Activated CD4-positive, alpha-beta T cell treated with anti-CD3 and anti-CD28 coated beads for 4 hours (primary cell): ENCODE measurements at regions not wholly inside any gene's neighbourhood (a gene's known extent, or its start where the extent isn't known, plus 50 kb on each side); places are given as distances from the start of the nearest gene placed in this dataset.

Source experiments
- DNase-seq, 2 donors: peaks; one replicate each; pipeline ENCODE4 v3.0.0-alpha.2; 2020

- no peak for DNase-seq
Measured at GRCh38 chr12:69097619-69098368, 141.6 kb upstream of the CPSF6 start.

DNA sequence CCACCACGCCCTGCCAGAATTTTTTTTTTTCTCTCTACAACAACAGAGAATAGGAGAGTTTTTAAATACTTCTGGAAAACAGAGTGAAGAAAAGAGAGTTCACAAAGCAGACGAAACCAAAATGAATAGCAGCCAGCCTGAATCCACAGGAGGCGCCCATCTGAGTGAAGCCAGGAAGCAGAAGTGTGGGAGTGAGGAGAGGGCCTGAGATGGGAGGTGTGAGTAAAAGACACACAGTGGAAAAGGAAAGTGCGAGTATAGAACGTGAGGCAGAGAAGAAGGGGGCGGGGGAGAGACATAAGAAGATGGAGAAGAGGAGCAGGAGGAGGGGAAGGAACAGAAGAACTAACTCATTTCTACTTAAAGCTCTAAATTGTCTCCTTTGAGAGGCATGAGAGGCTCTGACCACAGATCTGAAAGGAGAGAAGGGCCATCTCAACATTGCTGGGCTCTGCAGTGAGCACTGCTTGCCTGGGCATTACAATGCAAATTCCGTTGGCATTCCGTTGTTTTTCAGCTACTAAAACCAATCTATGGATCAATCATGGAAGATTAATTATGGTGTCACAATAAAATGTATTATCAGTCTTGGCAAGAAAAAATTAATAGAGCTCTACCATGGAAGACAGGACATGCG, 140.1 kb upstream of the CPSF6 start:
- no peak for DNase-seq

DNA sequence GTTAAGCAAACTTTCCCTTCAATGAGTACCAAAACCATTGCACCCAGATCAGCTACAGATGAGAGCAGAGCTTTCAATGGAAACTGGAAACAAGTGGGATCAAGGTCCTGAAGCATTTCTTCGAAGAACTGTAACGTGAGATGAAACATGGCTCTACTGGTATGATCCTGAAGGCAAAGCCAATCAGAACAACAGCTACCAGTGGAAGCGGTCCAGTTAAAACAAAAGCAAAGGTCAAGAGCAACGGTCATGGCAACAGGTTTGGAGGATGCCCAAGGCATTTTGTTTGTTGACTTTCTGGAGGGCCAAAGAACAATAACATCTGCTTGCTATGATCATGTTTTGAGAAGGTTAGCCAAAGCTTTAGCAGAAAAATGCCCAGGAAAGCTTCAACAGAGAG, 137.9 kb upstream of the CPSF6 start:
- no peak for DNase-seq

DNA sequence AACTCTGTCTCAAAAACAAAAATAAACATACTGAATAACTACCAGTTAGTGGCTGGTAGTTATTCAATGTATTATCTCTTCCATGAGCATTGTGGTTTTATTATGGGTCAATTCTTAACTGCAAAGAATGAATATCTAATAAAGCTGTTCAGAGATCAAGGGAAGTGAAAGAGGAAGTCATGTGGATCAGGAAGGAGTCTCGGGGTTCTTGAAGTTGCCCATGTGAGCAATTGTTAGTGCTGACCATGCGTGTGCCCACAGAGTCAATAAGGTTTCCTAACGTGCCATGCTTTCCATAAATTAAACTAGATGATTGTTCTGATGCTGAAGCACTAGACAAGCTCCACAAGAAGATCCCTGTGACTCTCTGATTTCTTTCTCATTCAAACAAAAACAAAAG, 136.5 kb upstream of the CPSF6 start:
- no peak for DNase-seq

DNA sequence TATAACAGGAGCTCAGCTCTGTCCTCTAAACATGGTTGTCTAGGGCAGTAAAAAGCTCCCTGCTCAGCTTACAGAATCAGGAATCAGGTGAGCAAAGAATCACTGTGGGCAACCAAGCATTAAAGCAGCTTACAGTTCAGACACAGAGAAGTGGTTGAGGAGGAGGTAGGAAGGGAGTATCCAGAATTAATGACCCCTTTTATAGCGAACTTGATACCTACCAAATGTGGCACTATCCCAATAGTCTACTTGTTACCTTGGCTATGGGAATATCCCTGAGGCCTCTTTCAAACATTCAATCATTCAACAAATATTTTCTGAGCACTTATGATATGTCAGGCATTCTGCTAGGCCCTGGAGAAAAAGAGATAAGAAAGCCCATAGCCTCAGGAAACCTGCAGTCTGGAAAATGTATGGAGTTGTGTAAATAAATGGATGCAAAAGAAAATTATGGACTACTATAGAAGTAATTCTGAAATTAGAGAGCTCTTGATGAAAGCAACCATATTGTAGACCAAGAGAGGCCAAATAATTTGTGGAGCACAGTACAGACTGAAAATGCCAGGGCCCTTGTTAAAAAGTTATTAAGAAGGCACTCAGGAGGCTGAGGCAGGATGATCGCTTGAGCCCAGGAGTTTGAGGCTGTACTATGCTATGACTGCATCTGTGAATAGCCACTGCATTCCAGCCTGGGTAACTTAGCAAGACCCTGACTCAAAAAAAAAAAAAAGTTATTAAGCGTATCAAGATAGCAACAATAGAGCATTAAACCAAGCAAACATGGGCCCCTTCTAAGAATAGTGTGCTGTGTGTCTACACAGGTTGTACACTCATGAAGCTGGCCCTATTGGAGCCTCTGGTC, 134.0 kb upstream of the CPSF6 start:
- DNase-seq: no peak

DNA sequence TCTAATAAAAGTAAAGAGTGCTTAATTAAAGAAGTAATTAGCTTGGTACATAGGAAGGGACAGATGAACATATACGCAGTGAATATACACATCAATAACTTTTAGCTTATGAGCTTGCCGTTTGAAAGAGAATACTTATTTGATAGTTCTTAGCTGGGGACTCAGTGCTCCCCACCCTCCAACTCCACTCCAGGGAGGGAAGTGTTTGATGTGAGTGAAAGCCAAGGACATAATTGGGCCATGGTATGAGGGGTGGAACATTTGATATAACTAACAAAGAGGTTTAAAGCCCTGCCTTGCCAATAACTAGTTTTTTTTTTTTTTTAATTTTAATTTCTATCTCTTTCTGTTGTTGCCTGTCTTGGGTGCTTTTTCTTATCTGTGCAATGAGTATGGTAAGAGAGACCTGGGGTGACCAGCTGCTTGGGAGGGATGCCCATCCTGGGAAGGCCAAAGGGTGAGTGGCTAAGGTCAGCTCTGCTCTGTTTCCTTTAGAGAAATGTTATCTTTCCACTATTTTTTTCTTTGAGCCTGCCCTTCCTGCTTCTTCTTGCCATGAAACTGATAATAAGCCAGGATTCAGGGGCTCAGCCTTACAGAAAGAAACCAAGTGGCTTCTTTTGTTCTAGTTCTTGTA, 132.8 kb upstream of the CPSF6 start:
- DNase-seq: no peak

DNA sequence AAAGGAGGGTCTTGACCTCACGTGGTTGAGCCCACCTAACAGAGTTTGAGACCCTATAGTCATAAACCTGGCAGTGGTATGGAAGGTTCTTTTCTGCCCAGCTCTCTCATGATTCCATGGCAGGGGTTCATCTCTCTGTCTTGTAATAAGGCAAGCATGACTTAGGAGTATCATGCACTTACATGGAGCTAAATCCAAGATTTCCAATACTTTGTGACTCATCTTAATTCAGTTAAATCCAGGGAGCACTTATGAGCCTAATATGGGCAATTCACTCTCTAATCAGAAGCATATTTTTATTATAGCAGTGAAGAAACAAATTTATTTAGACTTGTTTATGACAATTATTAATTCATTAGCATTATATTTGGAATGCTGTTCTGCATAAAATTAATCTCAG, 131.8 kb upstream of the CPSF6 start:
- no peak for DNase-seq

GRCh38 chr12:69108037-69108436, 131.3 kb upstream of the CPSF6 start:
- DNase-seq: no peak

DNA sequence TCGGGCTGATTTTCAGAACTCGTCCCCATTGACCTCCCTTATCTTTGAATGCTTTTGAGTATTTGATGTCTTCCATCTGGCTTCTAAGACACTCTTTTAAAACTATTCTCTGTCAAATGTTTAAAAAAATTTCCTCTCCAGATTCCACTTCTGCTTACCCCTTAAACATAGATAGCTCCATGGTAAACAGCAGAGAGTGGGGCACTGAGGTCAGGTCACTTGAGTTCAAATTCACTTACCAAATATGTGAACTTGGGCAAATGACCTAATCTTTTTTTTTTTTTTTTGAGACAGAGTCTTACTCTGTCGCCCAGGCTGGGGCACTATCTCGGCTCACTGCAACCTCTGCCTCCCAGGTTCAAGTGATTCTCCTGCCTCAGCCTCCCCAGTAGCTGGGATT, 126.8 kb upstream of the CPSF6 start:
- no peak for DNase-seq

DNA sequence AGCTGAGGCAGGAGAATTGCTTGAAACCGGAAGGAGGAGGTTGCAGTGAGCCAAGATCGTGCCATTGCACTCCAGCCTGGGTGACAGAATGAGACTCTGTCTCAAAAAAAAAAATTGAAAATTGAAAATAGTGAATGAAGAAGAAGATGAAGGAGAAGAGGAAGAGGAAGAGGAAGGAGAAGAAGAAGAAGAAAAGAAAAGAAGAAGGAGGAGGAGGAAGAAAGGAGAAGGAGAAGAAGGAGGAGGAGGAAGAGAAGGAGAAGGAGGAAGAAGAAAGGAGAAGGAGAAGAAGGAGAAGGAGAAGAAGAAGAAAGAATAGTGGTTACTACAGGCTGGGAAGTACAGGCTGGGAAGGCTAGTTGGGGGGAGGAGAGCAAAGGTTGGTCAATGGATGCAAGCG, 124.3 kb upstream of the CPSF6 start:
- DNase-seq: no peak

DNA sequence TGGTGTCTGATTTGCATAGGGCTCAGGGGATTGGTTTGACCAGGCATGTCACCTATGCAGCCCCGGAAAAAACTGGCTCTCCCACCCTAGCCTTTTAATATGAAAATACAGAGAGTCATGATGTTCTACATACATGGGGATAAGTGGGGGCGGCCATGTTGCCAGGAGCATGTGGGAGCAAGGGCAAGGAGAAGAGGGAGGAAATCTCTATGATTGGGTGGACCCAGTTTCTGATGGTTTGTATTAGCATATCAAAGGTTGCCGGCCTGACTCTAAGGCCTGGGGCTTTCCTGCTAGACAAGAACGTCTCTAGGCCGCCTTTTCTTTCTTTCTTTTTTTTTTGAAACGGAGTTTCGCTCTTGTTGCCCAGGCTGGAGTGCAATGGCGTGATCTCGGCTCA, 123.4 kb upstream of the CPSF6 start:
- DNase-seq: no peak

DNA sequence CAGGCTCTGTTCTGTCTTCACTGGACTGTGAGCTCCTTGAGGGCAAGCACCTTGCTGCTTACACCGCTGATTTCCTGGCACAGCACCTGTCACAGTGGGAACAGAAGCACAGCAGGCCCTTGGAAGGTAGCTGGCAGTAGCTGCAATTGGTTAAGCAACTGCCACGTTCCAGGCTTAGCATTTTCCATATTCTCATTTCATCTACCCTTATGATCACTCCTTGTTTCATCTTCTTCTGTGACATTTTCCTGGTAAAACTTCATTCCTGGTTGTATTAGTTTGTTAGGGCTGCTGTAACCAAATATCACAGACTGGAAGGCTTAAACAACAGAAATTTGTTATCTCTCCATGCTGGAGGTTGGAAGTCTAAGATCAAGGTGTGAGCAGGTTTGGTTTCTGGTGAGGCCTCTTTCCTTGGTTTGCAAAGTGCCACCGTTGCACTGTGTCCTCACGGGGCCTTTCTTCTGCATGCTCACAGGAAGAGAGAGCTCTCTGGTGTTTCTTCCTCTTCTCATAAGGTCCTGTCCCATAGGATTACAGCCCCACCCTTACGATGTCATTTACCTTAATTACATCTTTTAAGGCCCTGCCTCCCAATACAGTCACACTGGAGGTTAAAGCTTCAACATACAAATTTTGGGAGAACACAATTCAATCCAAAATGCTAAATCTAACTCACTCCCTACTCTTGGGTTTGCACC, 121.7 kb upstream of the CPSF6 start:
- DNase-seq: no peak

DNA sequence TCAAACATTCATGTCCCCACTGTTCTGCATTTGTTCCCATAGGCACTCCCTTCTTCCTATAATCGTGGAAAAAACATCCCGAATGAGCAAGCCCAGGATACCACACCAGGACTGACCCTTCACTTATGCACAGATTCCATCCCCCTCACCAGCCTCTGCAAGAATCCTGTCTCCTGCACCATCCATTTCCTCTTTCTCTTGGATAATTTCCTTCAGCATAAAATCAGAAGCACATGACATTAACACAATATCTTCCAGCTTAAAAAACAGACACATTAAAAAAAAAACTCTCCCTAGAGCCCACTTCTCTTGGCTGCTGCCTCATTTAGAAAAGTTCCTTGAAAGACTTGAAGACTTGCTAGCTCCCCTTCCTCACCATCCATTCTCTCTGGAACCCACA, 120.9 kb upstream of the CPSF6 start:
- DNase-seq: no peak

GRCh38 chr12:69119770-69120169, 119.6 kb upstream of the CPSF6 start:
- no peak for DNase-seq

DNA sequence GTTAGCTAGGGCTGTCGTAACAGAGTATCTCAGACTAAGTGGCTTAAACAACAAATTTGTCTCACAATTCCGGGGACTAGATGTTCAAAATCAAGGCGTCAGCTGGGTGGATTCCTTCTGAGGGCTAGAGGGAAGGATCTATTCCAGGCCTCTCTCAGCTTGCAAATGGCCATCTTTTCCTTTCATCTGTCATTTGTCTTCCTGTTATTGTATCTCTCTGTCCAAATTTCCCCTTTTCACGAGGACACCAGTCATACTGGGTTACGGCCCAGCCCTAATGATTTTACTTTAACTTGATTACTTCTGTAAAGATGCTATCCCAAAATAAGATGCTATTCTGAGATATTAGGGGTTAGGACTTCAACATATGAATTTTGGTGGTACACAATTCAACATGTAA, 119.0 kb upstream of the CPSF6 start:
- DNase-seq: no peak

- no peak for DNase-seq
Measured at GRCh38 chr12:69123311-69123710, 116.1 kb upstream of the CPSF6 start.

DNA sequence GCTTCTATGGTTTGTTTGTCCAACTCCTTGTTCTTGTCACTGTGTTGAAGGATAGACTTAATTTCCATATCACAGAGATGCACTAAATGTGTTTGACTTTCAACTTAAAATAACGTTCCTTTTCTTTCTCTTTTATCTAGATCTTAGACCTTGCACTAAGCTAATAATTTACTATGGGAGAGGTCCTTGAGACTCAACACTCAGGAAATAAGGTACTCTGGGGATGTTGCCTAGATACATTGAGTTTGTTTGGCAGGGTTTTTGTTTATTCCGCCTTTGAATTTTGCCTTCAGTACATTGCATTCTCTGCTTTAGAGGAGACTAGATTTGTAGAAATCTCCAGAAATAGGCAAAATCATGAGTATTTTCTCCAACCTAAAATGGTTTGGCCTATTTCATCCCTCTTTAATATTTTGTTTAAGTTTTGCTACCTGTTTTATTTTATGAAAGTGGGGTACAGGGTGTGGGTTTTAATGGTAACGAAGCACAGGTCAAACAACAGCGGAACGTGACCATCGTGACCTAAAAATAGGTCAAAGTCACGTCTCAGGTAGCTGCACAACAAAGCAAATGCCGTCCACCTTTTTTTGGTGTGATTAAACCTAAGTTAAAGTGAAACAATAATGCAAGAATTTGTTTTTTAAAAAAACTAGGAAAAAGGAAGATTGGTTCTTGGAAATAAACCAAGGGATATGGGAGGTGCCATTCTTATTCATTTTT, 115.3 kb upstream of the CPSF6 start:
- DNase-seq: no peak

GRCh38 chr12:69129017-69129416, 110.4 kb upstream of the CPSF6 start:
- DNase-seq: no peak

DNA sequence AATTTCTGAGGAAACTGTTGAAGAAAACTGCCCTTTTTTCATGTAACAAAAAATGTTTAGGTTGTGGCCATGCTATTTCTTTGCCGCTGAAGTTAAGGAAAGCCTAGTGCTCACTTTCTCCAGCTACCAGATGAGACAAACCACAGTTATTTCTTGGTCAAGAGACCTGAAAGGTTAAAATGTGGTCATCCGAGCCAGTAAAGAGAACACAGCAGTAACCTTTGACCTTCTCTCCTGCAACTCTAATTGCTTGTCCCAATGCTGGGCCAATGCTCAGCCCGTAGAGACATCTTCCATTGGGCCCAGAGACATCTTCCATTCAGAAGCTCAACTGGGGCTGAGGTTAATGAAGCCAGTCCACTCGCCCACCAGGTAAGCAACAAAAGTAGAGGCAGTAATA, 109.8 kb upstream of the CPSF6 start:
- no peak for DNase-seq

GRCh38 chr12:69130064-69130463, 109.3 kb upstream of the CPSF6 start:
- DNase-seq: no peak

- DNase-seq: no peak
Measured at GRCh38 chr12:69131077-69131476, 108.3 kb upstream of the CPSF6 start.
